IPS-NIHi11 (cell line): ENCODE measurements at regions not wholly inside any gene's neighbourhood (a gene's known extent, or its start where the extent isn't known, plus 50 kb on each side); places are given as distances from the start of the nearest gene placed in this dataset.
"Not testable (repeated sequence)": the region's sequence is repeated elsewhere in the genome, so short reads cannot be mapped to it uniquely, and the experiment has no call there.

ENCODE experiments used
- DNase-seq: peaks from one replicate; pipeline ENCODE4 v3.0.0; 2012; ENCODE audit warnings: mixed read lengths, low spot score

GRCh38 chr4:148857973-148858534, 415.8 kb upstream of the NR3C2 start:
- no peak for DNase-seq

GRCh38 chr4:148857239-148857972, 415.2 kb upstream of the NR3C2 start:
- DNase-seq, result no peak

- no peak for DNase-seq
Measured at GRCh38 chr4:148854203-148854602, 412.0 kb upstream of the NR3C2 start.

GRCh38 chr4:148852092-148852699, 410.0 kb upstream of the NR3C2 start:
- no peak for DNase-seq

- no peak for DNase-seq
Measured at GRCh38 chr4:148850257-148850995, 408.2 kb upstream of the NR3C2 start.

GRCh38 chr4:148849581-148849980, 407.4 kb upstream of the NR3C2 start:
- no peak for DNase-seq

- no peak for DNase-seq
Measured at GRCh38 chr4:148847544-148848255, 405.5 kb upstream of the NR3C2 start.

GRCh38 chr4:148845609-148846008, 403.4 kb upstream of the NR3C2 start:
- no peak for DNase-seq

GRCh38 chr4:148843625-148844024, 401.4 kb upstream of the NR3C2 start:
- no peak for DNase-seq

- DNase-seq, result no peak
Measured at GRCh38 chr4:148842843-148843242, 400.6 kb upstream of the NR3C2 start.

GRCh38 chr4:148837571-148837970, 395.4 kb upstream of the NR3C2 start:
- DNase-seq, result not testable (repeated sequence)

- no peak for DNase-seq
Measured at GRCh38 chr4:148834804-148835631, 392.8 kb upstream of the NR3C2 start.

- no peak for DNase-seq
Measured at GRCh38 chr4:148831945-148832344, 389.7 kb upstream of the NR3C2 start.

GRCh38 chr4:148828291-148828690, 386.1 kb upstream of the NR3C2 start:
- no peak for DNase-seq

- no peak for DNase-seq
Measured at GRCh38 chr4:148827781-148828180, 385.6 kb upstream of the NR3C2 start.

GRCh38 chr4:148823419-148823769, 381.2 kb upstream of the NR3C2 start:
- DNase-seq, result no peak

GRCh38 chr4:148822572-148823418, 380.6 kb upstream of the NR3C2 start:
- no peak for DNase-seq

GRCh38 chr4:148814030-148814429, 371.8 kb upstream of the NR3C2 start:
- no peak for DNase-seq

- no peak for DNase-seq
Measured at GRCh38 chr4:148813289-148813688, 371.1 kb upstream of the NR3C2 start.

- DNase-seq, result no peak
Measured at GRCh38 chr4:148812101-148812500, 369.9 kb upstream of the NR3C2 start.
